OCI-LY3 (cell line): ENCODE measurements at regions not wholly inside any gene's neighbourhood (a gene's known extent, or its start where the extent isn't known, plus 50 kb on each side); places are given as distances from the start of the nearest gene placed in this dataset.

ENCODE experiments used
- CTCF ChIP-seq: fragments of 200-600, 300-600 bp; sonication (generic); IDR thresholded peaks from 2 replicates; pipeline ENCODE4 v1.5.1; 2014; ENCODE audit warnings: antibody characterized with exemption, low read length, low read depth
- EZH2phosphoT487 ChIP-seq: fragments of 200-600 bp; shearing (Covaris generic); IDR thresholded peaks from 2 replicates; pipeline ENCODE4 v1.6.1; 2018; ENCODE audit warnings: antibody characterized with exemption, mixed run types, low read depth

- TF ChIP-seq EZH2phosphoT487 (no peak), CTCF (no peak)
Measured at GRCh38 chr4:137198791-137199190, 333.5 kb downstream of the PCDH18 start.
